Epidermal melanocyte (primary cell): ENCODE measurements at regions not wholly inside any gene's neighbourhood (a gene's known extent, or its start where the extent isn't known, plus 50 kb on each side); places are given as distances from the start of the nearest gene placed in this dataset.
"Not testable (repeated sequence)": the region's sequence is repeated elsewhere in the genome, so short reads cannot be mapped to it uniquely, and the experiment has no call there.

Source experiments
- DNase-seq: peaks from one replicate; pipeline ENCODE4 v3.0.0; 2011; ENCODE audit warnings: low spot score; ENCODE audit not compliant: insufficient read length

DNA sequence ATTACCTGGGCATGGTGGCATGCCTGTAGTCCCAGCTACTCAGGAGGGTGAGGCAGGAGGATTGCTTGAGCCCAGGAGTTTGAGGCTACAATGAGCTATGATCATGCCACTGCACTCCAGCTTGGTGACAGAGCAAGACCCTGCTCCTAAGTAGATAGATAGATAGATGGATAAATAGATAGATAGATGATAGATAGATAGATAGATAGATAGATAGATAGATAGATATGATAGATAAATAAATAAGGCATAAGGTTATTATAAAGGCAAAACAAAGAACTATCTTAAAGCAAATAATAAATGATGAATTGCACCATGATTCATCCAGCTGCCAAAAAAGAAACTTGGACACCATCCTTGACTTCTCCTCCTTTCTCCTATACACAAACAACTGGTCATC is 82.0 kb upstream of the DLX6 start:
- not testable (repeated sequence) for DNase-seq

DNA sequence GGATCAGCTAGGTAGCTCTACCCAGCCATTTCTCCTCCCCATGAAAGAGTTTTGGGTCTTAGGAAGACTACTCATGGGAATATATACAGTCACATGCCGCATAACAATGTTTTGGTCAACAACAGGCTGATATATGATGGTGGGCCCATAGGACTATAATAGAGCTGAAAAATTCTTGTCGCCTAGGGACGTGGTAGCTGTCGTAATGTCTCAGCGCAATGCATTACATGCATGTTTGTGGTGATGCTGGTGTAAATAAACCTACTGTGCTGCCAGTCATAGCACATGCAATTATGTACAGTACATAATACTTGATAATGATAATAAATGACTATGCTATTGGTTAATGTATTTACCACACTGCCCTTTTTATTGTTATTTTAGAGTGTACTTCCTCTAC is 78.2 kb upstream of the DLX6 start:
- no peak for DNase-seq

GRCh38 chr7:96928965-96929364 is 76.4 kb upstream of the DLX6 start:
- DNase-seq = no peak

GRCh38 chr7:96931891-96932290 is 73.5 kb upstream of the DLX6 start:
- DNase-seq = no peak

DNA sequence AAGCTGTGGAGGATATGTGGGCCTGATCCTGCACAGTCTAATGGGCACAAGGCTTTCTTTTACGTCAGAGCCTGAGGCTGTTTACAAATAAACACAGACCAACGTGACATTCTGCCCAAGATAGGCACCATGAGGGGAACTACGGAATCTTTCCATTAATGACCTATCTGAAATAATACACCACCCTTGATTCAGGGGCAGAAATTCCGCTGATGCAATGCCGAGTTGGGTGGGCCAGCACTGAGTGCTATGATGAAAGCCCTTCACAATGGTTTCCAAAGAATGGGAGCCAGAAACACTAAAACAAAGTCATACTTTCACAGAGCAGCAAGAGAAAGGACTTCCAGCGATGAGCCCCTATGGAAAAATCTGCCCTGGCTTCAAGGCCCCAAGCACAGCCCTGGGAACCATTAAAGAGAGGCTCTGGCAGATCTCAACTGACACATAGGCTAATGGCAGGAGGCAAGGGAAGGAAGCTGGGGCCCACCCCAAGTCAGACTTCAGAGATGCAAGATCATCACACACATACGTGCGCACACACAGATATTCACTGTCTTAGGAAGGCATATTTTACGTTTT is 72.2 kb upstream of the DLX6 start:
- no peak for DNase-seq

GRCh38 chr7:96936621-96937020 is 68.7 kb upstream of the DLX6 start:
- DNase-seq = no peak

GRCh38 chr7:96942112-96942511 is 63.2 kb upstream of the DLX6 start:
- no peak for DNase-seq

DNA sequence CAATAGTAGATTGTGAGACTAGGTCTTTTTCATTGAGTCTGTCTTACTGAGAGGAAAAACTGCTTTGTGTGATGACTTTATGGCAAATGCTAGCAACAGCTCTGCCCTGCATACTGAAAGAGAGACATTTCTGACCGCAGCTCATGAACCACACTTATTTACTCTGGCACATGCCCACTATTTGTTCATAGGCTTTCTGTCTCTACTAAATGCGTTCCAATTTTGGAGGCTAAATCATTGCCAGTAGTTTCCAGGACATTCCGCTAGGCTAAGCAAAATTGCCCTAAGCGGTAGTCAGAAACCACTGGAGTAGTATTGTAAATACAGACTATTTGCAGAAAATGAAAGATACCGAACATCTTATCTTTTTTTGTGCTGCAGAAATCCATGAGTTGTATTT is 55.6 kb upstream of the DLX6 start:
- no peak for DNase-seq

DNA sequence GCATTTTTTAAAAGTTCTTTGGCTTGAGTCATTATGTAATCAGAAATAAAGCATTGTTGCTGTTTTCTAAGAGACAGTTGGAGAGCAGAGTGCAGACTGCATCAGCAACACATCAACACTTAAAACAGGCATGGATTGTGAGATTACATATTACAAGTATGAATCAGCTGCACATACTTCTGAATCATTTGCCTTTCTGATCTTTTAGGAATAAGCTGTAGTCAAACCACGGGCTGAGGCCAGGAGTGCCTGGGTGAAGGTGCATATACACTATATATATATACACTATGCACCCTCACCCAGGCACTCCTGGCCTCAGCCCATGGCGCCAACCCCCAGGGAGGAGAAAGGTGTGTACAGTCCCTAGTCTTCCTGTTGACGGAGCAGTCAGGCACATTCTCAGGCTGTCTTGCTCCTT is 52.4 kb upstream of the DLX6 start:
- no peak for DNase-seq

GRCh38 chr7:96953676-96954513 is 51.5 kb upstream of the DLX6 start:
- DNase-seq = no peak
